A549 (cell line): ENCODE measurements at regions not wholly inside any gene's neighbourhood (a gene's known extent, or its start where the extent isn't known, plus 50 kb on each side); places are given as distances from the start of the nearest gene placed in this dataset.

Experiments used
- CEBPB ChIP-seq, 2 experiments: fragments of >200 bp in 1 of 2; sonication (Bioruptor Twin) in 1 of 2; formaldehyde crosslinking in 1 of 2; IDR thresholded peaks; 2 replicates each; pipeline ENCODE4 v1.6.1; 2012 to 2016
- CTCF ChIP-seq: fragments of >200 bp; sonication (Bioruptor Twin); formaldehyde crosslinking; IDR thresholded peaks from 3 replicates; pipeline ENCODE4 v1.5.1; 2016
- EHMT2 ChIP-seq: fragments of 200-600 bp; sonication (generic); IDR thresholded peaks from 2 replicates; pipeline ENCODE4 v1.6.1; 2016; ENCODE audit warnings: antibody characterized with exemption, low read depth, mild to moderate bottlenecking, moderate library complexity
- EP300 ChIP-seq, 2 experiments: fragments of >200 bp; sonication (Bioruptor Twin); formaldehyde crosslinking; IDR thresholded peaks; 2 replicates in 1 of 2; 3 replicates in 1 of 2; pipeline ENCODE4 v1.6.1; 2016 to 2017
- JUN ChIP-seq, 2 experiments: fragments of >200 bp; sonication (Bioruptor Twin); formaldehyde crosslinking; IDR thresholded peaks; 2 replicates in 1 of 2; 3 replicates in 1 of 2; pipeline ENCODE4 v1.6.1; 2016 to 2017
- KDM5A ChIP-seq: fragments of 200-600 bp; sonication (generic); IDR thresholded peaks from 2 replicates; pipeline ENCODE4 v1.6.1; 2016; ENCODE audit warnings: antibody characterized with exemption, mild to moderate bottlenecking
- MAFK ChIP-seq: fragments of 450-650 bp; IDR thresholded peaks from 2 replicates; pipeline ENCODE4 v1.6.1; 2014; ENCODE audit not compliant: partially characterized antibody
- NR3C1 ChIP-seq: fragments of >200 bp; sonication (Bioruptor Twin); formaldehyde crosslinking; IDR thresholded peaks from 3 replicates; pipeline ENCODE4 v1.6.1; 2017
- PHF8 ChIP-seq: fragments of 200-600 bp; sonication (generic); IDR thresholded peaks from 2 replicates; pipeline ENCODE4 v1.6.1; 2016; ENCODE audit warnings: low read depth, mild to moderate bottlenecking, antibody characterized with exemption, moderate library complexity, borderline replicate concordance
- POLR2A ChIP-seq: IDR thresholded peaks from 2 replicates; pipeline ENCODE4 v1.6.1; 2012; ENCODE audit warnings: mild to moderate bottlenecking, low read length
- POLR2AphosphoS2 ChIP-seq: conservative IDR thresholded peaks from 2 replicates; pipeline ENCODE4 v1.6.1; 2012; ENCODE audit warnings: low read length, improper control_type of control experiment, inconsistent platforms
- REST ChIP-seq: fragments of 200-600 bp; sonication (generic); IDR thresholded peaks from 2 replicates; pipeline ENCODE4 v1.6.1; 2016; ENCODE audit warnings: antibody characterized with exemption, mild to moderate bottlenecking, moderate library complexity
- USF2 ChIP-seq: fragments of 450-650 bp; IDR thresholded peaks from 2 replicates; pipeline ENCODE4 v1.6.1; 2014; ENCODE audit warnings: antibody characterized with exemption

- no peak for TF ChIP-seq MAFK
- TF ChIP-seq CTCF: no peak
- TF ChIP-seq JUN (IDR thresholded peaks at IDR 0.05): no peak
- TF ChIP-seq USF2: no peak
- no peak for TF ChIP-seq EP300 (IDR thresholded peaks at IDR 0.05)
- TF ChIP-seq CEBPB (IDR thresholded peaks at IDR 0.05): no peak
- no peak for TF ChIP-seq PHF8
- no peak for TF ChIP-seq POLR2A
- TF ChIP-seq KDM5A: no peak
- TF ChIP-seq NR3C1: no peak
- no peak for TF ChIP-seq REST
- no peak for TF ChIP-seq EHMT2
- no peak for TF ChIP-seq POLR2AphosphoS2
Measured at GRCh38 chr5:100401149-100401548, 134.0 kb upstream of the FAM174A start.
